Stimulated activated CD4-positive, alpha-beta T cell treated with anti-CD3 and anti-CD28 coated beads, Interleukin-12 subunit alpha, Interleukin-12 subunit beta, amount 100 ng/mL, for 48 hours (primary cell): ENCODE measurements at regions not wholly inside any gene's neighbourhood (a gene's known extent, or its start where the extent isn't known, plus 50 kb on each side); places are given as distances from the start of the nearest gene placed in this dataset.
"Not testable (repeated sequence)": the region's sequence is repeated elsewhere in the genome, so short reads cannot be mapped to it uniquely, and the experiment has no call there.

Experiments
- DNase-seq, 3 donors: peaks; one replicate each; pipeline ENCODE4 v3.0.0-alpha.2; 2020; ENCODE audit warnings: low read depth in 2 of 3, low spot score in 1 of 3

GRCh38 chr1:113298941-113299340, 91.4 kb upstream of the MAGI3 start:
- DNase-seq, result no peak

DNA sequence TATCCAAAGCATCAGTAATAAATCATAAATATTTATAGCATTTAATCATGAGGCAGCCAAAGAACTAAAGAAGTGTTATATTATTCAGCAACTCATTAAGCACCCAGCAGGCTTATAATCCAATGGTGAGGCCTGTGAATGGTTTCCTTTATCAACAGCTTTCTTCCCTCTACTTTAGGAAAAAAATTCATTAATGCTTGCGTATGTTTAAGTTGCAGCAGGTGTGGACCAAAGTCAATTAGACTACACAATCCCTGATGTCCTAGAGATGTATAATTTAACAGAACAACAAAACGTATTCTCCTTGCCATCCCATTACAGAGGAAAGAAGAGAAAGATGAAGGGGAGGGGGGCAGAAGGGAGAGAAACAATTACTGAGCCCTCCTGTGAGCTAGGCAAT, 87.7 kb upstream of the MAGI3 start:
- DNase-seq, result no peak

DNA sequence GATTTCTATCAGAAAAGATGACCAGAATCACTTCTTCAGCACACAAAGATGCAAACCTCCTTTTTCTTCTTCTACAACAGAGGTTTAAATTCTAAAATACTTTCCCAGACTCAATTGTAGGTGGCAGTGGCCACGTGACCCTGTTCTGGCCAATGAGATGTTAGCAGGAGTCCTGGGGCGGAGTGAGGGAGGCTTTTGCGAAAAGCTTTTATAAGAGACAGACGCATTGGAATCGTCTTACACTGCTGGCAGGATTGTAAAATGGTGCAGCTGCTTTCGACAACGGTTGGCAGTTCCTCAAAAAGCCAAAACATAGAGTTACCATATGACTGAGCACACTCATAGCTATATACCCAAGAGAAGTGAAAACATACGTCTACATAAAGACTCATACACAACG, 87.0 kb upstream of the MAGI3 start:
- DNase-seq, result no peak

DNA sequence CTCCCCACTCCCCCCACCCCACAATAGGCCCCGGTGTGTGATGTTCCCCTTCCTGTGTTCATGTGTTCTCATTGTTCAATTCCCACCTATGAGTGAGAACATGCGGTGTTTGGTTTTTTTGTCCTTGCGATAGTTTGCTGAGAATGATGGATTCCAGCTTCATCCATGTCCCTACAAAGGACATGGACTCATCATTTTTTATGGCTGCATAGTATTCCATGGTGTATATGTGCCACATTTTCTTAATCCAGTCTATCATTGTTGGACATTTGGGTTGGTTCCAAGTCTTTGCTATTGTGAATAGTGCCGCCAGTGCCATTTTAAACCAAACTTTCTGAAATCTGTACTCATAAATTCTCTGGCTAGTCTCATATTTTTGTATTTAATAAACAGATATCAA, 85.3 kb upstream of the MAGI3 start:
- DNase-seq, result not testable (repeated sequence)

DNA sequence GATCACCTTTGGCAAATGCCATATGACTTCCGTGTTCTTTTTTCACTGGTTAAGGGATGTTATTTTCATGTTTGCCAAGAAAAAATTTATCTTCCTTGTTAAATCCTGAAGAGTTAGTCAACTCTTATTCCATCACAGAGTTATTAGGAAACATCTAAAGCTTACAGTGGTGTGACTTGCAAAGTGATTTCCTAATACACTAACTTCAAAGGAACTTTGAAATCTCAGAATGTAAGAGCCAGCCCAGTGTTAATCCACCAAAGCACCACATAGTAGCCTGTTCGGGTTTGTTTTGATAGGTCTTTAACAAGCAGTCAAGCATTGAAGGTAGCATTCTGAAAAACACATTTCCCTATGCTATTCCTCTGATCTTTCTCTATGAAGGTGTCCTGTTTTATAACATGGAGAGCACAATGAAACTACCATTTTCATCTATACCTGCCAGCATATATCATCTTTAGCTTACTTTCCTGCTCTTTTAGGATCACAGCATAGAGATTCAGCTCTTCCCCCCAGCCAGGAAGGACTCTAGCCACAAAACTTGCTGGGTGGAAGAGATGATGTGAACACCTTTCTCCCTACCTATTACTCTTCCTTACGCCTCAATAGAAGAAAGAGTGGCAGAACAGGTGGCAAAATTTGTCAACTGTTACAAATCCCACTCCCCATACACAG, 82.4 kb upstream of the MAGI3 start:
- no peak for DNase-seq

DNA sequence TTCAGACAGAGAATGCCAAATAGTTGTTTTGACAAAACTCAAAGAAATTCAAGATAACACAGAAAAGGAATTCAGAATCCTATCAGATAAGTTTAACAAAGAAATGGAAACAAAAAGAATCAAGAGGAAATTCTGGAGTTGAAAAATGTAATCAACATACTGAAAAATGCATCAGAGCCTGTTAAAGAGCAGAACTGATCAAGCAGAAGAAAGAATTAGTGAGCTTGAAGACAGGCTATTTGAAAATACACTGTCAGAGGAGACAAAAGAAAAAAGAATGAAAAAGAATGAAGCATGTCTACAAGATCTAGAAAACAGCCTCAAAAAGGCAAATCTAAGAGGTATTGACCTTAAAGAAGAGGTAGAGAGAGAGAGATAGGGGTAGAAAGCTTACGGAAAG, 77.7 kb upstream of the MAGI3 start:
- DNase-seq, result not testable (repeated sequence)

DNA sequence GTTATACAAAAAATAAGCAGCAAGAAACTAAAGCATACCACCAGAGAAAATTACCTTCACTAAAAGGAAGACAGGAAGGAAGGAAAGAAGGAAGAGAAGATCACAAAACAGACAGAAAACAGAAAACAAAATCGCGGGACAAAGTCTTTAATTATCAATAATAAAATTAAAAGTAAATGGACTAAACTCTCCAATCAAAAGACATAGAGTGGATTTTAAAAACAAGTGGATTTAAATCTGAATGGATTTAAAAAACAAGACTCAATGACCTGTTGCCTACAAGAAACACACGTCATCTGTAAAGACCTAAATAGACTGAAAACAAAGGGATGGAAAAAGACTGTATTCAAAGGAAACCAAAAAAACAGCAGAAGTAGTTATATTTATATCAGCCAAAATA, 75.7 kb upstream of the MAGI3 start:
- no peak for DNase-seq

DNA sequence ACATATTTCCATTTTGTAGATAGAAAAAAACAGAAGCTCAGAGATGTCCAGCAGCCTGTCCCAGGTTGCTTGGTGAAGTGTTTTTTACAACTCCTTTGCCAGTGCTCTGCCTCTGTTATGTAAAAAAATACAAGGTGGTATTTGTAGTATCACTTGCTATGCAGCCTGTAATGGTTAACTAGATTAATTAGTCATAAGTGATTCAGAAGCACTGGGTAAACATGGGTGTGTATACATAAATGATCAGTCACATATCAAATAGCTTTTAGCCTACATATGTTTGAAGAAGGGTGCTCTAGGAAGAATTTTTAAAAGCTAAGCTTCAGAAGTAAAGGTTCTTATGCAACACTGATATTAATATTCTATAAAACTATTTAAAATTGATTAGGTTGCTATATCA, 70.0 kb upstream of the MAGI3 start:
- no peak for DNase-seq

GRCh38 chr1:113320972-113321680, 69.2 kb upstream of the MAGI3 start:
- no peak for DNase-seq

DNA sequence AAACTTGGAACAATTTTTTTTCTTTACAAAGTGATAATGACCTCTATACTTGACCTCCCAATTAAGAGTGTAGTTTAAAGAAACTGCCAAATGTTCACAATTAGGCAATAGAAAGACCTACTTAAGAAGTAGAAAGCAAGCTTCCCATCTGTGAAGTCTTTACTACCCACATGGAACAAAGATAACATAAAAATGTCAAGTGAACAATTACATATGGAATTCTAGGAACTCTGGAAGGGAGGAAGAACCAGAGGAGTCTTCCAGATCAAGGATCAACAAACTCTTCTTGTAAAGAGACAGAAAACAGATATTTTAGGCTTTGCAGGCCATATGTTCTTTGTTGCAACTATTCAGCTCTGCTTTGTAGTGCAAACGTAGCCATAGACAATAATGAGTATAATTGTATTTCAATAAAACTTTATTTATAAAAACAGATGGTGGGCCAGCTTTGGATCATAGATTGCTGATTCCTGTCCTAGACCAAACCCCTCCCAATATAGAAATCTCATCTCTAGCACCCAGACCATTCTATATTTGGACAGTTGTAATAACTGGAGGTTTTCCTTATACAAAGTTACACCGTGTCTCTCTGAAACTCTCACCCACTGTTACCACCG, 68.4 kb upstream of the MAGI3 start:
- no peak for DNase-seq

- DNase-seq, result no peak
These were observed 67.9 kb upstream of the MAGI3 start for GRCh38 chr1:113322439-113322838.

GRCh38 chr1:113325022-113325421, 65.3 kb upstream of the MAGI3 start:
- DNase-seq, result no peak

- no peak for DNase-seq
These were observed 63.3 kb upstream of the MAGI3 start for GRCh38 chr1:113326976-113327375.

- DNase-seq, result no peak
These were observed 57.3 kb upstream of the MAGI3 start for GRCh38 chr1:113333056-113333455.

- no peak for DNase-seq
These were observed 50.3 kb upstream of the MAGI3 start for GRCh38 chr1:113340038-113340437.
